Aorta (tissue), 5 donors: ENCODE measurements at regions not wholly inside any gene's neighbourhood (a gene's known extent, or its start where the extent isn't known, plus 50 kb on each side); places are given as distances from the start of the nearest gene placed in this dataset.
A peak's percentile ranks its signal among the peaks of the same experiment; 100 is the strongest.
"Not testable (repeated sequence)": the region's sequence is repeated elsewhere in the genome, so short reads cannot be mapped to it uniquely, and the experiment has no call there.

Experiments used
- ATAC-seq: fragments of 200-7000 bp; cut with Tn5 transposase; one replicate; pipeline ENCODE4 v1.9.1; 2022; ENCODE audit warnings: moderate library complexity; ENCODE audit not compliant: low FRiP score
- DNase-seq, 2 donors: peaks; one replicate each; pipeline ENCODE4 v3.0.0-alpha.2; 2020
- H3K27ac ChIP-seq, 2 donors: one replicate each; pipeline ENCODE4 v1.5.1; 2013; ENCODE audit warnings: low read length in 2 of 2, mild to moderate bottlenecking in 2 of 2, moderate library complexity in 2 of 2, control low read depth in 1 of 2, inconsistent platforms in 1 of 2, low read depth in 1 of 2
- H3K27me3 ChIP-seq, 2 donors: one replicate each; pipeline ENCODE4 v1.6.1; 2013; ENCODE audit warnings: control low read depth in 1 of 2, low read length in 1 of 2, mild to moderate bottlenecking in 1 of 2, moderate library complexity in 1 of 2; ENCODE audit not compliant: insufficient read depth in 2 of 2, control insufficient read depth in 1 of 2
- H3K36me3 ChIP-seq, 2 donors: one replicate each; pipeline ENCODE4 v1.6.1; 2013; ENCODE audit warnings: control low read depth in 1 of 2, low read length in 1 of 2, mild to moderate bottlenecking in 1 of 2; ENCODE audit not compliant: insufficient read depth in 2 of 2, control insufficient read depth in 1 of 2
- H3K4me1 ChIP-seq, 2 donors: one replicate each; pipeline ENCODE4 v1.6.1; 2013; ENCODE audit warnings: low read length in 2 of 2, control low read depth in 1 of 2, mild to moderate bottlenecking in 1 of 2, moderate library complexity in 1 of 2; ENCODE audit not compliant: insufficient read depth in 2 of 2, control insufficient read depth in 1 of 2
- H3K4me3 ChIP-seq, 2 donors: one replicate each; pipeline ENCODE4 v1.5.1; 2013; ENCODE audit warnings: low read length in 2 of 2, control low read depth in 1 of 2, mild to moderate bottlenecking in 1 of 2
- H3K9me3 ChIP-seq: one replicate; pipeline ENCODE4 v1.6.1; 2013; ENCODE audit warnings: mild to moderate bottlenecking, low read length; ENCODE audit not compliant: control insufficient read depth
- WGBS, 2 donors: extraction: QIAGEN DNeasy Blood & Tissue Kit; methylation state at CpG; one replicate each; pipeline ENCODE4 v1.1.7; 2013; 5-methylcytosine and 5-hydroxymethylcytosine counted together
- intact Hi-C, 2 donors: fragments of 100-400 bp; cut with DNase I; formaldehyde crosslinking; loops; one replicate each; pipeline versions ENCODE4 v1.14.2 to v1.15.0; 2022
- donor health status: healthy with polysubstance abuse.
- donor health status: Bipolar disorder and iron deficiency.
- donor health status: DM: no; HTN: no; CAD: no.
- donor health status: DM: no; HTN: no; CAD: no.
- donor health status: DM: yes; HTN: yes; CAD: no.

DNA sequence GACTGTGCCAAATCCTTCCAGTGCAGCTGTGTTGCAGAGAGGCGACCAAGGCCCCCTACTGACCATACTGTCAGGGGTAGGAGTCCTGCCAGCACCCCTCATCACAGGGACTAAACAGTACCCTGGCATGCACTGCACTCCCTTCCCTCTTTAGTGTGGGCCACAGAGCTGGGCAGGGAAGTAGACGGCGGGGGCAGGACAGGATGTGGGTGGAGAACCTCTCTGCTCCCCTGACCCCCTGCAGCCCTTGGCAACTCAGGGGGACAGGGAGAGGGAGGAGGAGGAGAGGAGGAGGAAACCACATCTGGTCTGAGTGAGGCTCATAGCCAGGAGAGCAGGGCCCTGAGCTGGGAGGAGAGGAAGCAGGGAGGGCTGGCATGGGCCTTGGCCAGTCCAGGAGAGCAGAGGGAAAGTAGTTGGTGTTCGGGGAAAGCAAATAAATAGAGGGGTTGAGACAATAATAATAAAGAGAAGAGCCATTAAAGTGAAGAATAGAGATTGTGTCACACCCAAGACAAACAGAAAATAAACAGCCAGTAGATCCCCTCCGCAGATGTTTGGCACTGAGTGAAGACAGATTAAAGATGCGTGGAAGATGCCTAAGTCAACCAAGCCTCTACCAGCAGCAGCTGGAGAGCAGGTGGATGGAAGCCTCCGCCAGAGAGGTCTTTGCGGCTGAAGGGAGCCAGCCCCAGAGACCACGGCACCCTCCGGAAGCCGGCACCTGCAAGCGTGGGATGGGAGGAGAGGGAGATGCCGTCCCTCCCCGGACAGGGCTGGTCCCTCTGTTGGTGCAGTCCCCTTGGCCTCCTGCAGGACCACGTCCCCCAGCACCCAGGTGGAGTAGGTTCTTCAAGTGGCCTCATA lies 61.5 kb downstream of the RPUSD4 start:
- no peaks in the 10 kb centered on the region for H3K4me1 ChIP-seq
- H3K9me3 ChIP-seq = no peaks in the 10 kb centered on the region
- H3K27ac ChIP-seq = no peak overlapping the region
- H3K4me3 ChIP-seq = no peak overlapping the region
- peak in 1 of 2 donors; percentile 53 for DNase-seq
- H3K36me3 ChIP-seq = no peaks in the 10 kb centered on the region
- no peak for ATAC-seq
- intact Hi-C loops = no loop called here
- no peaks in the 10 kb centered on the region for H3K27me3 ChIP-seq
- WGBS, 2 donors = 89% methylated on average over 15 of the region's 15 CpGs

GRCh38 chr11:126148317-126148716 lies 63.1 kb downstream of the RPUSD4 start:
- peak in 1 of 2 donors; percentile 4 for DNase-seq
- Histone ChIP-seq H3K9me3 (no peaks in the 10 kb centered on the region), H3K36me3 (no peaks in the 10 kb centered on the region), H3K27ac (no peak overlapping the region), H3K4me1 (no peaks in the 10 kb centered on the region), H3K27me3 (no peaks in the 10 kb centered on the region), H3K4me3 (no peak overlapping the region)
- intact Hi-C loops = loop anchor here in 1 of 2 donors (1.0 kb wide), 1 partner anchor 26 kb away; no protein-coding TSS in a partner anchor
- 88 to 93% methylated on average over 2 of the region's 2 CpGs for WGBS, 2 donors
- no peak for ATAC-seq

- 95 to 97% methylated on average over 11 to 12 of the region's 12 CpGs for WGBS, 2 donors
- H3K4me3 ChIP-seq = no peak overlapping the region
- ATAC-seq (no peak), DNase-seq (peak in 1 of 2 donors; percentile 36)
- no peaks in the 10 kb centered on the region for H3K36me3 ChIP-seq
- H3K9me3 ChIP-seq = no peaks in the 10 kb centered on the region
- H3K27me3 ChIP-seq = no peaks in the 10 kb centered on the region
- no peak overlapping the region for H3K27ac ChIP-seq
- intact Hi-C loops = loop anchor here in 1 of 2 donors (1.0 kb wide), 1 partner anchor 25 kb away; no protein-coding TSS in a partner anchor
- H3K4me1 ChIP-seq = no peaks in the 10 kb centered on the region
These were observed 64.0 kb downstream of the RPUSD4 start for GRCh38 chr11:126147208-126148111.

DNA sequence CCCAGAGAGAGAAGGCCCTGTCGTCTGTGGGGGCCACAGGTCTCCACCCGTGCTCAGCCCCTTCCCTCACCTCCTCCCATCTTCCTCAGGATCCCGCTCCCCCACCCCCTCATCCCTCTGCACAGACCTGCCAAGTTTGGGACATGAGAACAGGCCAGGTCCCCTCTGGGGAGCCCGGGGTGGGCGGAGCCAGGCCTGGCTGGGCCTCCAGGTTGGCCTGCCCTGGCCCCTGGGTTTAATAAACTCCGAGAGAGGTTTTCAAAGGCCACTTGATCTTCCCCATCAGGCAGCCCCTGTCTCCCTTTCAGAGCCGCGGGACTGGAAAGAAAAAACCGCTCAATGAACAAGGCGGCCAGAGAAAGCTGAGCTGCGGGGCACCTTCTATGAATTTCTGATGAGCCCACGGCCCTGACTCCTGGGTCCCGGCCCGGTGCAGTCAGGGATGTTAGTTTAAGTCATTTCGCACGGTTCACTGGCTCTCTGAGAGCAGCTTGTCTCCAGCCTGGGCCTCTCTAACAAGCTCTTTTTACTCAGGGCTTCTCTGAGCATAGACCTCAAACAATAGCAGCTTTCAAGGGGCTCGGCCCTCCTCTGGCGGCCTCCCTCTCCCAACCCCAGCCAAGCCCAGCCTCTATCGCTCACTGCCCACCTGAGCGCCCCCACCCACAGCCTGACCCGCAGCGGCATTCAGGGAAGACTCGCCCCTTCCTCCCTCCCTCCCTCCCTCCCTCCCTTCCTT lies 64.8 kb downstream of the RPUSD4 start:
- H3K27ac ChIP-seq = no peak overlapping the region
- ATAC-seq (no peak), DNase-seq (peak in 1 of 2 donors; percentile 26)
- H3K36me3 ChIP-seq = no peaks in the 10 kb centered on the region
- WGBS, 2 donors = 60 to 68% methylated on average over 21 to 23 of the region's 23 CpGs
- H3K4me3 ChIP-seq = no peak overlapping the region
- no peaks in the 10 kb centered on the region for H3K27me3 ChIP-seq
- no peaks in the 10 kb centered on the region for H3K4me1 ChIP-seq
- intact Hi-C loops = no loop called here
- H3K9me3 ChIP-seq = no peaks in the 10 kb centered on the region

GRCh38 chr11:126145954-126146353 lies 65.5 kb downstream of the RPUSD4 start:
- 85 to 87% methylated on average over 9 of the region's 9 CpGs for WGBS, 2 donors
- DNase-seq = peak in 1 of 2 donors; percentile 17

DNA sequence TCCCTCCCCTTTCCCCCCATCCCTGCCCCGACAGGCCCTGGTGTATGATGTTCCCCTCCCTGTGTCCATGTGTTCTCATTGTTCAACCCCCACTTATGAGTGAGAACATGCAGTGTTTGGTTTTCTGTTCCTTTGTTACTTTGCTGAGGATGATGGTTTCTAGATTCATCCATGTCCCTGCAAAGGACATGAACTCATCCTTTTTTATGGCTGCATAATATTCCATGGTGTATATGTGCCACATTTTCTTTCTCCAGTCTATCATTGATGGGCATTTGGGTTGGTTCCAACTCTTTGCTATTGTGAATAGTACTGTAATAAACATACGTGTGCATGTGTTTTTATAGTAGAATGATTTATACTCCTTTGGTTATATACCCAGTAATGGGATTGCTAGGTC lies 68.0 kb downstream of the RPUSD4 start:
- WGBS, 2 donors = 89 to 94% methylated on average over 2 of the region's 2 CpGs
- H3K27ac ChIP-seq, H3K9me3 ChIP-seq, intact Hi-C loops, H3K36me3 ChIP-seq, ATAC-seq, H3K4me1 ChIP-seq, H3K4me3 ChIP-seq, H3K27me3 ChIP-seq: not testable (repeated sequence)
- DNase-seq = peak in 1 of 2 donors; percentile 3

More at GRCh38 chr11:126145954-126146353, 65.5 kb downstream of the RPUSD4 start:
- H3K4me1 ChIP-seq = no peaks in the 10 kb centered on the region
- no peaks in the 10 kb centered on the region for H3K9me3 ChIP-seq
- intact Hi-C loops = no loop called here
- H3K4me3 ChIP-seq = no peak overlapping the region
- no peaks in the 10 kb centered on the region for H3K36me3 ChIP-seq
- no peak overlapping the region for H3K27ac ChIP-seq
- no peaks in the 10 kb centered on the region for H3K27me3 ChIP-seq
- no peak for ATAC-seq

DNA sequence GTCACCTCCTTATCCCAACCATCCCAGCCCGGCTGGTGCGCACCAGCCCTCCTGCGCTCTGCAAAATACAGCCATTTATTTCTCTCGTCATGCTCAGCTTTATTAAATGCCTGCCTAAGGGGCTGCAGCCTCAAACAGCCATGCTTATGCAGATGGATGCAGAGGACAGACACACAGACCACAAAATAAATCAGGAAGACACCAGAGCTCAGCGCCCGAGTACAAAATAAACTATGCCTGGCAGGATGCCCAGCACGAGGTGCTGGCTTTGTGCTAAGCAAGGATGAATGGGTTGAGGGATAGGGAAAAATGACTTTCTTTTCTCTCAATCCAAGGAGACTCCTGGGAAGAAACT lies 70.5 kb downstream of the RPUSD4 start:
- WGBS, 2 donors = 4 to 9% methylated on average over 7 of the region's 7 CpGs
- peak in 1 of 2 donors; percentile 22 for DNase-seq
- intact Hi-C loops = no loop called here
- Histone ChIP-seq H3K36me3 (no peaks in the 10 kb centered on the region), H3K27me3 (no peaks in the 10 kb centered on the region), H3K4me3 (no peak overlapping the region), H3K27ac (no peak overlapping the region), H3K9me3 (no peaks in the 10 kb centered on the region), H3K4me1 (no peaks in the 10 kb centered on the region)
- no peak for ATAC-seq

GRCh38 chr11:126140201-126140925 lies 71.1 kb downstream of the RPUSD4 start:
- H3K27ac ChIP-seq = no peak overlapping the region
- no peaks in the 10 kb centered on the region for H3K9me3 ChIP-seq
- H3K4me1 ChIP-seq = no peaks in the 10 kb centered on the region
- intact Hi-C loops = no loop called here
- WGBS, 2 donors = 32% methylated on average over 9 of the region's 9 CpGs
- DNase-seq = peak in 1 of 2 donors; percentile 43
- H3K36me3 ChIP-seq = no peaks in the 10 kb centered on the region
- no peak for ATAC-seq
- H3K4me3 ChIP-seq = no peak overlapping the region
- H3K27me3 ChIP-seq = no peaks in the 10 kb centered on the region
